GM19035 (cell line): ENCODE measurements at regions not wholly inside any gene's neighbourhood (a gene's known extent, or its start where the extent isn't known, plus 50 kb on each side); places are given as distances from the start of the nearest gene placed in this dataset.

ENCODE experiments used
- ATAC-seq: cut with Tn5 transposase; IDR thresholded peaks from one replicate; pipeline ENCODE4 v1.9.1; 2021; ENCODE audit not compliant: unreplicated experiment

- no peak for ATAC-seq
Observed at GRCh38 chr11:91686281-91686680, 538.3 kb upstream of the FAT3 start.

GRCh38 chr11:91673705-91674104 lies 550.9 kb upstream of the FAT3 start:
- ATAC-seq: no peak

GRCh38 chr11:91664521-91664920 lies 560.1 kb upstream of the FAT3 start:
- ATAC-seq: no peak

GRCh38 chr11:91660036-91660435 lies 564.6 kb upstream of the FAT3 start:
- no peak for ATAC-seq

GRCh38 chr11:91654686-91655085 lies 569.9 kb upstream of the FAT3 start:
- no peak for ATAC-seq

GRCh38 chr11:91653079-91653754 lies 571.4 kb upstream of the FAT3 start:
- ATAC-seq: no peak

GRCh38 chr11:91650802-91651201 lies 573.8 kb upstream of the FAT3 start:
- no peak for ATAC-seq

GRCh38 chr11:91641153-91641552 lies 583.5 kb upstream of the FAT3 start:
- ATAC-seq: no peak

GRCh38 chr11:91639359-91639758 lies 585.3 kb upstream of the FAT3 start:
- ATAC-seq: no peak

GRCh38 chr11:91630916-91631673 lies 593.5 kb upstream of the FAT3 start:
- no peak for ATAC-seq

GRCh38 chr11:91625495-91625894 lies 599.1 kb upstream of the FAT3 start:
- ATAC-seq: no peak

- ATAC-seq: no peak
Observed at GRCh38 chr11:91624021-91624420, 600.6 kb upstream of the FAT3 start.

GRCh38 chr11:91608677-91609076 lies 615.9 kb upstream of the FAT3 start:
- no peak for ATAC-seq

- no peak for ATAC-seq
Observed at GRCh38 chr11:91596111-91596510, 628.5 kb upstream of the FAT3 start.

GRCh38 chr11:91591021-91591420 lies 633.6 kb upstream of the FAT3 start:
- no peak for ATAC-seq

GRCh38 chr11:91587131-91587530 lies 637.5 kb upstream of the FAT3 start:
- no peak for ATAC-seq

GRCh38 chr11:91585035-91585801 lies 639.4 kb upstream of the FAT3 start:
- ATAC-seq: no peak

- no peak for ATAC-seq
Observed at GRCh38 chr11:91563176-91563575, 661.4 kb upstream of the FAT3 start.

GRCh38 chr11:91560434-91560833 lies 664.2 kb upstream of the FAT3 start:
- no peak for ATAC-seq

GRCh38 chr11:91538065-91538464 lies 686.6 kb upstream of the FAT3 start:
- ATAC-seq: no peak

- ATAC-seq: no peak
Observed at GRCh38 chr11:91536366-91536765, 688.3 kb upstream of the FAT3 start.

- no peak for ATAC-seq
Observed at GRCh38 chr11:91528965-91529364, 695.7 kb upstream of the FAT3 start.
